B cell (primary cell): ENCODE measurements at regions not wholly inside any gene's neighbourhood (a gene's known extent, or its start where the extent isn't known, plus 50 kb on each side); places are given as distances from the start of the nearest gene placed in this dataset.

Source experiments
- ATAC-seq: fragments of 200-7000 bp; cut with Tn5 transposase; one replicate; pipeline ENCODE4 v1.10.0; 2021; ENCODE audit warnings: low read depth, mild to moderate bottlenecking, moderate number of reproducible peaks, moderate library complexity
- CTCF ChIA-PET: fragments of 350-600 bp; sonication (Branson Sonifier 250); formaldehyde crosslinking; loops from one replicate; lab custom pipeline; 2021; ENCODE audit warnings: antibody characterized with exemption, inconsistent platforms; lab: Charles Lee
- POLR2A ChIA-PET: fragments of 350-600 bp; sonication (Branson Sonifier 250); formaldehyde crosslinking; loops from one replicate; lab custom pipeline; 2021; ENCODE audit warnings: antibody characterized with exemption; lab: Charles Lee
- DNase-seq: peaks from one replicate; pipeline ENCODE4 v3.0.0; 2013
- H2AFZ ChIP-seq: 2 replicates; pipeline ENCODE4 v1.6.1; 2012; ENCODE audit warnings: mild to moderate bottlenecking, low read depth, low read length; ENCODE audit not compliant: insufficient read depth, poor library complexity, severe bottlenecking
- H3K27ac ChIP-seq, 2 donors: 1 replicate in 1 of 2; 2 replicates in 1 of 2; pipeline ENCODE4 v1.5.1; 2012 to 2013; ENCODE audit warnings: low read length in 2 of 2, mild to moderate bottlenecking in 2 of 2, moderate library complexity in 1 of 2
- H3K27me3 ChIP-seq, 4 experiments: fragments of 200-600 bp in 1 of 4; sonication (generic) in 1 of 4; replicated peaks in 1 of 4; 1 replicate in 2 of 4; 2 replicates in 2 of 4; pipeline versions ENCODE4 v1.6.1 to v1.7.0; 2013 to 2016; ENCODE audit warnings: low read length in 3 of 4, mild to moderate bottlenecking in 2 of 4, mixed read lengths in 1 of 4, moderate library complexity in 1 of 4; ENCODE audit not compliant: insufficient read depth in 4 of 4, control insufficient read depth in 3 of 4; ENCODE audit errors: control extremely low read depth in 1 of 4
- H3K36me3 ChIP-seq, 2 experiments: replicated peaks in 1 of 2; 1 replicate in 1 of 2; 2 replicates in 1 of 2; pipeline versions ENCODE4 v1.6.1 to v1.7.1; 2013; ENCODE audit warnings: low read length in 1 of 2; ENCODE audit not compliant: insufficient read depth in 2 of 2, control insufficient read depth in 1 of 2; ENCODE audit errors: control extremely low read depth in 1 of 2, extremely low read depth in 1 of 2
- H3K4me1 ChIP-seq, 2 donors: fragments of 200-600 bp in 1 of 2; sonication (generic) in 1 of 2; 1 replicate in 1 of 2; 2 replicates in 1 of 2; pipeline versions ENCODE4 v1.5.1 to v1.6.1; 2013 to 2017; ENCODE audit warnings: low read length in 2 of 2; ENCODE audit not compliant: control insufficient read depth in 2 of 2, insufficient read depth in 2 of 2
- H3K4me2 ChIP-seq: replicated peaks from 2 replicates; pipeline ENCODE3; 2012; ENCODE audit warnings: mild to moderate bottlenecking, low read depth, low read length; ENCODE audit not compliant: poor library complexity, severe bottlenecking
- H3K4me3 ChIP-seq, 5 experiments: fragments of 200-600 bp in 1 of 5; sonication (generic) in 1 of 5; 1 replicate in 3 of 5; 2 replicates in 2 of 5; pipeline versions ENCODE4 v1.5.1 to v1.7.0; 2011 to 2016; ENCODE audit warnings: low read length in 4 of 5, mild to moderate bottlenecking in 4 of 5, low read depth in 2 of 5, control low read depth in 1 of 5, moderate library complexity in 1 of 5; ENCODE audit not compliant: insufficient read depth in 1 of 5; ENCODE audit errors: control extremely low read depth in 1 of 5, extremely low read depth in 1 of 5
- H3K79me2 ChIP-seq: fragments of 200-600 bp; sonication (generic); one replicate; pipeline ENCODE4 v1.6.0; 2016; ENCODE audit warnings: low read length; ENCODE audit not compliant: control insufficient read depth, insufficient read depth
- H3K9ac ChIP-seq: fragments of 200-600 bp; sonication (generic); 2 replicates; pipeline ENCODE4 v1.6.1; 2017; ENCODE audit warnings: mild to moderate bottlenecking, low read length, moderate library complexity
- H3K9me3 ChIP-seq, 3 donors: one replicate each; pipeline versions ENCODE4 v1.6.1 to v1.7.1; 2013; ENCODE audit warnings: low read length in 2 of 3; ENCODE audit not compliant: control insufficient read depth in 2 of 3, insufficient read depth in 1 of 3; ENCODE audit errors: control extremely low read depth in 1 of 3
- H4K20me1 ChIP-seq: 2 replicates; pipeline ENCODE4 v1.6.0; 2012; ENCODE audit warnings: mild to moderate bottlenecking, low read length; ENCODE audit not compliant: insufficient read depth, control insufficient read depth, poor library complexity, severe bottlenecking
- H3K27ac Mint-ChIP-seq: one replicate; pipeline ENCODE4 v1.8.0; 2021; ENCODE audit warnings: mixed read lengths
- H3K27me3 Mint-ChIP-seq: one replicate; pipeline ENCODE4 v1.8.0; 2021; ENCODE audit warnings: mixed read lengths
- H3K4me1 Mint-ChIP-seq: one replicate; pipeline ENCODE4 v1.8.0; 2021; ENCODE audit warnings: mixed read lengths
- H3K4me3 Mint-ChIP-seq: one replicate; pipeline ENCODE4 v1.8.0; 2021; ENCODE audit warnings: mixed read lengths
- H3K9me3 Mint-ChIP-seq: one replicate; pipeline ENCODE4 v1.8.0; 2022; ENCODE audit warnings: mixed read lengths; ENCODE audit not compliant: insufficient read depth
- CTCF ChIP-seq: fragments of 200-600 bp; IDR thresholded peaks from one replicate; pipeline ENCODE4 v1.8.0; 2022; ENCODE audit warnings: antibody characterized with exemption, mild to moderate bottlenecking
- EZH2 ChIP-seq: IDR thresholded peaks from 2 replicates; pipeline ENCODE4 v1.6.1; 2012; ENCODE audit warnings: borderline replicate concordance, low read depth, mild to moderate bottlenecking, moderate library complexity, low read length; ENCODE audit not compliant: insufficient read depth, poor library complexity, severe bottlenecking
- WGBS: methylation state at CpG from one replicate; pipeline ENCODE4 v1.1.5; 2013; ENCODE audit warnings: missing lambda C conversion rate; ENCODE audit not compliant: insufficient coverage; 5-methylcytosine and 5-hydroxymethylcytosine counted together
- intact Hi-C: fragments of 100-400 bp; cut with micrococcal nuclease; formaldehyde crosslinking; loops from one replicate; pipeline ENCODE4 v1.10.0; 2022

DNA sequence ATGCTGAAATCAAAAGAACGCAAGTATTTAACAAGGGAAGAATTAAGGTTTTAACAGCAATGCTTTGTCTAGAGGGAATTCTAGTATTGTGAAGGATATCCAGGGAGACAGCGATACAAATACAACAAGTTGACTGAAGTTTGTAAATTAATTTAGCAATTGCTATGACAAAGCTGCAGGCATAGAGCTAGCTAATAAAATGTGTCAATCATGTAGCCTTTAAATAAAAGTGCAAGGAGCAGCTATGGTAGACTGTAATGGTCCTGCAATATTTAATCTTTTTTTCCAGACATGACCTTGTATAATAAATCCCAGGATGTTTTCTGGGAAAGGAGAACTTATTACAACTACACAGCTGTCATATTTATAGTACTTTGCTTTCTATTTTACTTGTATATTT is 779.3 kb downstream of the SLITRK5 start:
- Histone ChIP-seq H3K27me3 (no peaks in the 10 kb centered on the region), H4K20me1 (no peaks in the 10 kb centered on the region), H3K4me1 (peaks cover under 1 to 10% of the 10 kb centered on the region in 2 donors), H3K9me3 (peaks cover 0 to 1% (median 0%) of the 10 kb centered on the region in 3 donors), H3K9ac (no peak overlapping the region), H3K36me3 (no peaks in the 10 kb centered on the region), H3K27ac (no peak overlapping the region), H3K79me2 (no peaks in the 10 kb centered on the region), H2AFZ (no peak overlapping the region), H3K4me3 (no peak overlapping the region), H3K4me2 (no peak overlapping the region)
- Mint-ChIP-seq H3K27ac (no peak overlapping the region), H3K4me3 (no peak overlapping the region), H3K4me1 (peaks cover 7% of the 10 kb centered on the region), H3K9me3 (no peaks in the 10 kb centered on the region), H3K27me3 (no peaks in the 10 kb centered on the region)
- whole genome bisulfite sequencing: 43% methylated on average over 1 of the region's 2 CpGs
- ATAC-seq (no peak), DNase-seq (no peak)
- ChIA-PET POLR2A (no interaction called here), CTCF (no interaction called here)
- no peak for TF ChIP-seq CTCF
- no peak for TF ChIP-seq EZH2
- intact Hi-C loops: no loop called here

DNA sequence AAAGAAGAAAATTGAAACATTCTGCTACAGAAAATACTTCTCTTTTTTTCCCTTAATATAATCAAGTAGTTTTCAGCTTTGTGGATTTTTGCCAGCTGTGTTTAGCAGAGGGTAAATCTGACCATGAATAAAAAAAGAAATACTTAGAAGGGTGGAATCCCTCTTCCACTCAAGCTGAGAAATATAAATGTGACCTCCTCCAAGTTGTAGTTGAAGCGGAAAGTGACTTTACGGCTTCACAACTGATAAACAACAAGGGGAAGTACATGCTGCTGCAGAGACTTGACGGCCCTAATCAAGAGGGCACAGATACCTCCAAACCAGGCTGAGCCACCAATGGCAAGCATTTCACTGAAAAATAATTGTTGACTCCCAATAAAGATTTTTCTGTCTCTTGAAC is 785.0 kb downstream of the SLITRK5 start:
- POLR2A ChIA-PET: no interaction called here

More for the DNA sequence above, 785.0 kb downstream of the SLITRK5 start:
- H3K4me2 ChIP-seq: peak overlapping the region; percentile 31
- CTCF ChIA-PET: no interaction called here
- ATAC-seq (peak; percentile 61), DNase-seq (peak; percentile 59)
- Mint-ChIP-seq H3K27ac (peak overlapping the region; percentile 33), H3K4me1 (peaks cover 21% of the 10 kb centered on the region), H3K27me3 (no peaks in the 10 kb centered on the region), H3K9me3 (no peaks in the 10 kb centered on the region), H3K4me3 (peak overlapping the region; percentile 5)
- intact Hi-C loops: loop anchor here (1.0 kb wide), 1 partner anchor 68 kb away; no protein-coding TSS in a partner anchor
- H4K20me1 ChIP-seq: no peaks in the 10 kb centered on the region
- H3K79me2 ChIP-seq: no peaks in the 10 kb centered on the region
- no peak overlapping the region for H3K9ac ChIP-seq
- H2AFZ ChIP-seq: no peak overlapping the region
- TF ChIP-seq EZH2 (no peak), CTCF (no peak)
- H3K27me3 ChIP-seq: no peaks in the 10 kb centered on the region
- H3K9me3 ChIP-seq: no peaks in the 10 kb centered on the region
- peaks cover 10 to 26% of the 10 kb centered on the region in 2 donors for H3K4me1 ChIP-seq
- 7% methylated on average over 2 of the region's 3 CpGs for WGBS
- H3K27ac ChIP-seq: peak overlapping the region; percentile 3 to 14
- no peaks in the 10 kb centered on the region for H3K36me3 ChIP-seq
- no peak overlapping the region for H3K4me3 ChIP-seq
